ENCODE measurements at regions not wholly inside any gene's neighbourhood (a gene's known extent, or its start where the extent isn't known, plus 50 kb on each side); places are given as distances from the start of the nearest gene placed in this dataset.

DNA sequence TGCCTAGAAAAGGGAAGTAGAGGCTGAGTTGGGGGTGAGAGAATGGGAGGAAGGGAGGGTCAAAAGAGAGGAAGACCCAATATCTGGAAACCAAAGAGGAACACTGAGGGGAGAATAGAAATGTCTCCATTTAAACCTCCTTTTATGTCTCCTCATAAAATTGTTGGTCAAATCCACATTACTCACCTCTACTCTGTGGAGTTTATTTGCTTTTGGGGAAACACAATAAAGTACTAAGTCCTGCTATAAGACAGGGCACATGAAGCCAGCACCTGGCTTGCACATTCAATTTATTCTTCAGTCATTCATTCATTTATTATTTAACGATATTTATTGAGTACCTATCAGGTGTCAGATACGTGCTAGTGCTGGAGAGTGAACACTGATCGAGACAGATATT, 60.3 kb upstream of the NFE2L2 start (continued):
- TF ChIP-seq, protein P1, sequence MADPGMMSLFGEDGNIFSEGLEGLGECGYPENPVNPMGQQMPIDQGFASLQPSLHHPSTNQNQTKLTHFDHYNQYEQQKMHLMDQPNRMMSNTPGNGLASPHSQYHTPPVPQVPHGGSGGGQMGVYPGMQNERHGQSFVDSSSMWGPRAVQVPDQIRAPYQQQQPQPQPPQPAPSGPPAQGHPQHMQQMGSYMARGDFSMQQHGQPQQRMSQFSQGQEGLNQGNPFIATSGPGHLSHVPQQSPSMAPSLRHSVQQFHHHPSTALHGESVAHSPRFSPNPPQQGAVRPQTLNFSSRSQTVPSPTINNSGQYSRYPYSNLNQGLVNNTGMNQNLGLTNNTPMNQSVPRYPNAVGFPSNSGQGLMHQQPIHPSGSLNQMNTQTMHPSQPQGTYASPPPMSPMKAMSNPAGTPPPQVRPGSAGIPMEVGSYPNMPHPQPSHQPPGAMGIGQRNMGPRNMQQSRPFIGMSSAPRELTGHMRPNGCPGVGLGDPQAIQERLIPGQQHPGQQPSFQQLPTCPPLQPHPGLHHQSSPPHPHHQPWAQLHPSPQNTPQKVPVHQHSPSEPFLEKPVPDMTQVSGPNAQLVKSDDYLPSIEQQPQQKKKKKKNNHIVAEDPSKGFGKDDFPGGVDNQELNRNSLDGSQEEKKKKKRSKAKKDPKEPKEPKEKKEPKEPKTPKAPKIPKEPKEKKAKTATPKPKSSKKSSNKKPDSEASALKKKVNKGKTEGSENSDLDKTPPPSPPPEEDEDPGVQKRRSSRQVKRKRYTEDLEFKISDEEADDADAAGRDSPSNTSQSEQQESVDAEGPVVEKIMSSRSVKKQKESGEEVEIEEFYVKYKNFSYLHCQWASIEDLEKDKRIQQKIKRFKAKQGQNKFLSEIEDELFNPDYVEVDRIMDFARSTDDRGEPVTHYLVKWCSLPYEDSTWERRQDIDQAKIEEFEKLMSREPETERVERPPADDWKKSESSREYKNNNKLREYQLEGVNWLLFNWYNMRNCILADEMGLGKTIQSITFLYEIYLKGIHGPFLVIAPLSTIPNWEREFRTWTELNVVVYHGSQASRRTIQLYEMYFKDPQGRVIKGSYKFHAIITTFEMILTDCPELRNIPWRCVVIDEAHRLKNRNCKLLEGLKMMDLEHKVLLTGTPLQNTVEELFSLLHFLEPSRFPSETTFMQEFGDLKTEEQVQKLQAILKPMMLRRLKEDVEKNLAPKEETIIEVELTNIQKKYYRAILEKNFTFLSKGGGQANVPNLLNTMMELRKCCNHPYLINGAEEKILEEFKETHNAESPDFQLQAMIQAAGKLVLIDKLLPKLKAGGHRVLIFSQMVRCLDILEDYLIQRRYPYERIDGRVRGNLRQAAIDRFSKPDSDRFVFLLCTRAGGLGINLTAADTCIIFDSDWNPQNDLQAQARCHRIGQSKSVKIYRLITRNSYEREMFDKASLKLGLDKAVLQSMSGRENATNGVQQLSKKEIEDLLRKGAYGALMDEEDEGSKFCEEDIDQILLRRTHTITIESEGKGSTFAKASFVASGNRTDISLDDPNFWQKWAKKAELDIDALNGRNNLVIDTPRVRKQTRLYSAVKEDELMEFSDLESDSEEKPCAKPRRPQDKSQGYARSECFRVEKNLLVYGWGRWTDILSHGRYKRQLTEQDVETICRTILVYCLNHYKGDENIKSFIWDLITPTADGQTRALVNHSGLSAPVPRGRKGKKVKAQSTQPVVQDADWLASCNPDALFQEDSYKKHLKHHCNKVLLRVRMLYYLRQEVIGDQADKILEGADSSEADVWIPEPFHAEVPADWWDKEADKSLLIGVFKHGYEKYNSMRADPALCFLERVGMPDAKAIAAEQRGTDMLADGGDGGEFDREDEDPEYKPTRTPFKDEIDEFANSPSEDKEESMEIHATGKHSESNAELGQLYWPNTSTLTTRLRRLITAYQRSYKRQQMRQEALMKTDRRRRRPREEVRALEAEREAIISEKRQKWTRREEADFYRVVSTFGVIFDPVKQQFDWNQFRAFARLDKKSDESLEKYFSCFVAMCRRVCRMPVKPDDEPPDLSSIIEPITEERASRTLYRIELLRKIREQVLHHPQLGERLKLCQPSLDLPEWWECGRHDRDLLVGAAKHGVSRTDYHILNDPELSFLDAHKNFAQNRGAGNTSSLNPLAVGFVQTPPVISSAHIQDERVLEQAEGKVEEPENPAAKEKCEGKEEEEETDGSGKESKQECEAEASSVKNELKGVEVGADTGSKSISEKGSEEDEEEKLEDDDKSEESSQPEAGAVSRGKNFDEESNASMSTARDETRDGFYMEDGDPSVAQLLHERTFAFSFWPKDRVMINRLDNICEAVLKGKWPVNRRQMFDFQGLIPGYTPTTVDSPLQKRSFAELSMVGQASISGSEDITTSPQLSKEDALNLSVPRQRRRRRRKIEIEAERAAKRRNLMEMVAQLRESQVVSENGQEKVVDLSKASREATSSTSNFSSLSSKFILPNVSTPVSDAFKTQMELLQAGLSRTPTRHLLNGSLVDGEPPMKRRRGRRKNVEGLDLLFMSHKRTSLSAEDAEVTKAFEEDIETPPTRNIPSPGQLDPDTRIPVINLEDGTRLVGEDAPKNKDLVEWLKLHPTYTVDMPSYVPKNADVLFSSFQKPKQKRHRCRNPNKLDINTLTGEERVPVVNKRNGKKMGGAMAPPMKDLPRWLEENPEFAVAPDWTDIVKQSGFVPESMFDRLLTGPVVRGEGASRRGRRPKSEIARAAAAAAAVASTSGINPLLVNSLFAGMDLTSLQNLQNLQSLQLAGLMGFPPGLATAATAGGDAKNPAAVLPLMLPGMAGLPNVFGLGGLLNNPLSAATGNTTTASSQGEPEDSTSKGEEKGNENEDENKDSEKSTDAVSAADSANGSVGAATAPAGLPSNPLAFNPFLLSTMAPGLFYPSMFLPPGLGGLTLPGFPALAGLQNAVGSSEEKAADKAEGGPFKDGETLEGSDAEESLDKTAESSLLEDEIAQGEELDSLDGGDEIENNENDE (IDR thresholded peaks at IDR 0.05; ENCODE audit: insufficient replicate concordance, low read length): no peak
- TF ChIP-seq KDM4A (IDR thresholded peaks at IDR 0.05; ENCODE audit: low read depth, low read length, severe bottlenecking): no peak
- TF ChIP-seq EZH2 (IDR thresholded peaks at IDR 0.05; ENCODE audit: low read depth, low read length, severe bottlenecking): no peak
